SU-DHL-6 (cell line): ENCODE measurements at regions not wholly inside any gene's neighbourhood (a gene's known extent, or its start where the extent isn't known, plus 50 kb on each side); places are given as distances from the start of the nearest gene placed in this dataset.
"Not testable (repeated sequence)": the region's sequence is repeated elsewhere in the genome, so short reads cannot be mapped to it uniquely, and the experiment has no call there.

ENCODE experiments used
- H2AFZ ChIP-seq: fragments of 200-600 bp; sonication (generic); 2 replicates; pipeline ENCODE4 v1.6.1; 2014; ENCODE audit warnings: low read depth, mild to moderate bottlenecking, moderate library complexity, mixed read lengths, antibody characterized with exemption, low read length; ENCODE audit not compliant: severe bottlenecking
- H3F3A ChIP-seq: fragments of 200-600 bp; shearing (Covaris generic); 2 replicates; pipeline ENCODE4 v1.6.0; 2016; ENCODE audit warnings: antibody characterized with exemption, mild to moderate bottlenecking; ENCODE audit not compliant: insufficient read depth
- H3K27ac ChIP-seq: fragments of 200-600 bp; sonication (generic); 2 replicates; pipeline ENCODE4 v1.5.1; 2016; ENCODE audit warnings: low read depth, mild to moderate bottlenecking, low read length, moderate library complexity, mixed read lengths
- H3K27me3 ChIP-seq: fragments of 200-600 bp; sonication (generic), shearing (Covaris generic); 2 replicates; pipeline ENCODE4 v1.6.0; 2014; ENCODE audit warnings: mild to moderate bottlenecking, low read length
- H3K36me3 ChIP-seq: fragments of 200-600 bp; sonication (generic); 2 replicates; pipeline ENCODE4 v1.6.1; 2014; ENCODE audit warnings: mild to moderate bottlenecking, low read length, mixed read lengths
- H3K4me2 ChIP-seq: fragments of 300-600, 200-600 bp; shearing (Covaris generic), sonication (generic); 2 replicates; pipeline ENCODE4 v1.6.0; 2014; ENCODE audit warnings: low read length, low read depth, mild to moderate bottlenecking; ENCODE audit not compliant: poor library complexity, severe bottlenecking
- H3K4me3 ChIP-seq: fragments of 200-600 bp; sonication (generic); 2 replicates; pipeline ENCODE4 v1.5.1; 2014; ENCODE audit warnings: antibody characterized with exemption, low read length, mild to moderate bottlenecking, mixed read lengths; ENCODE audit not compliant: insufficient read depth, poor library complexity, severe bottlenecking
- H3K79me2 ChIP-seq: fragments of 200-600 bp; sonication (generic); 2 replicates; pipeline ENCODE4 v1.6.1; 2014; ENCODE audit warnings: mild to moderate bottlenecking, low read length, moderate library complexity; ENCODE audit not compliant: insufficient read depth
- H3K9ac ChIP-seq: fragments of 200-600 bp; sonication (generic); 2 replicates; pipeline ENCODE4 v1.7.0; 2014; ENCODE audit warnings: mild to moderate bottlenecking, low read length
- H3K9me2 ChIP-seq: fragments of 200-600 bp; sonication (generic); replicated peaks from 2 replicates; pipeline ENCODE4 v1.6.1; 2014; ENCODE audit warnings: low read length; ENCODE audit not compliant: insufficient read depth
- H3K9me3 ChIP-seq: fragments of 200-600 bp; sonication (generic); 2 replicates; pipeline ENCODE4 v1.6.1; 2014; ENCODE audit warnings: low read length, mixed read lengths; ENCODE audit not compliant: insufficient read depth
- H4K20me1 ChIP-seq: fragments of 200-600 bp; sonication (generic); 2 replicates; pipeline ENCODE4 v1.6.1; 2014; ENCODE audit warnings: low read depth, mild to moderate bottlenecking, antibody characterized with exemption, low read length, moderate library complexity, mixed read lengths
- CTCF ChIP-seq: fragments of 200-600 bp; sonication (generic); IDR thresholded peaks from one replicate; pipeline ENCODE4 v1.5.1; 2017; ENCODE audit warnings: antibody characterized with exemption, mild to moderate bottlenecking, low read length, moderate library complexity; ENCODE audit not compliant: insufficient read depth, poor library complexity, severe bottlenecking
- EZH2phosphoT487 ChIP-seq: fragments of 200-600 bp; sonication (generic), shearing (Covaris generic); conservative IDR thresholded peaks from 2 replicates; pipeline ENCODE4 v1.6.1; 2018; ENCODE audit warnings: mild to moderate bottlenecking, antibody characterized with exemption, low read length, moderate library complexity, mixed read lengths

- no peaks in the 10 kb centered on the region for H3K9me2 ChIP-seq
- peak overlapping the region; percentile 9 for H2AFZ ChIP-seq
- H4K20me1 ChIP-seq: no peaks in the 10 kb centered on the region
- no peaks in the 10 kb centered on the region for H3K36me3 ChIP-seq
- no peak overlapping the region for H3K27ac ChIP-seq
- no peak overlapping the region for H3K4me2 ChIP-seq
- H3K9me3 ChIP-seq: no peaks in the 10 kb centered on the region
- no peaks in the 10 kb centered on the region for H3K79me2 ChIP-seq
- TF ChIP-seq EZH2phosphoT487: no peak
- H3K9ac ChIP-seq: no peak overlapping the region
- no peaks in the 10 kb centered on the region for H3F3A ChIP-seq
- no peaks in the 10 kb centered on the region for H3K27me3 ChIP-seq
- no peak overlapping the region for H3K4me3 ChIP-seq
Observed at GRCh38 chr6:68024570-68025269, 610.4 kb upstream of the ADGRB3 start.

- H3K36me3 ChIP-seq, H4K20me1 ChIP-seq, H2AFZ ChIP-seq, H3K9ac ChIP-seq, H3K4me3 ChIP-seq, H3K9me2 ChIP-seq, H3K27me3 ChIP-seq, H3K27ac ChIP-seq, H3F3A ChIP-seq, H3K4me2 ChIP-seq, H3K79me2 ChIP-seq, H3K9me3 ChIP-seq: not testable (repeated sequence)
Observed at GRCh38 chr6:68022968-68023367, 612.1 kb upstream of the ADGRB3 start.

GRCh38 chr6:68013780-68014515 lies 621.1 kb upstream of the ADGRB3 start:
- no peaks in the 10 kb centered on the region for H3F3A ChIP-seq
- no peaks in the 10 kb centered on the region for H3K36me3 ChIP-seq
- no peak overlapping the region for H3K27ac ChIP-seq
- H3K4me3 ChIP-seq: no peak overlapping the region
- no peaks in the 10 kb centered on the region for H3K9me3 ChIP-seq
- H3K27me3 ChIP-seq: no peaks in the 10 kb centered on the region
- TF ChIP-seq EZH2phosphoT487: no peak
- TF ChIP-seq CTCF: no peak
- H3K9ac ChIP-seq: no peak overlapping the region
- H4K20me1 ChIP-seq: no peaks in the 10 kb centered on the region
- H3K4me2 ChIP-seq: no peak overlapping the region
- no peak overlapping the region for H2AFZ ChIP-seq
- H3K9me2 ChIP-seq: no peaks in the 10 kb centered on the region
- no peaks in the 10 kb centered on the region for H3K79me2 ChIP-seq

- Histone ChIP-seq H4K20me1 (no peaks in the 10 kb centered on the region), H3K9ac (no peak overlapping the region), H3K9me2 (no peaks in the 10 kb centered on the region), H3K4me3 (no peak overlapping the region), H3F3A (no peaks in the 10 kb centered on the region), H3K79me2 (no peaks in the 10 kb centered on the region), H3K27ac (no peak overlapping the region), H2AFZ (no peak overlapping the region), H3K36me3 (no peaks in the 10 kb centered on the region), H3K4me2 (no peak overlapping the region), H3K9me3 (no peaks in the 10 kb centered on the region), H3K27me3 (no peaks in the 10 kb centered on the region)
- no peak for TF ChIP-seq CTCF
Observed at GRCh38 chr6:68012822-68013221, 622.3 kb upstream of the ADGRB3 start.
